ENCODE measurements at regions not wholly inside any gene's neighbourhood (a gene's known extent, or its start where the extent isn't known, plus 50 kb on each side); places are given as distances from the start of the nearest gene placed in this dataset.

DNA sequence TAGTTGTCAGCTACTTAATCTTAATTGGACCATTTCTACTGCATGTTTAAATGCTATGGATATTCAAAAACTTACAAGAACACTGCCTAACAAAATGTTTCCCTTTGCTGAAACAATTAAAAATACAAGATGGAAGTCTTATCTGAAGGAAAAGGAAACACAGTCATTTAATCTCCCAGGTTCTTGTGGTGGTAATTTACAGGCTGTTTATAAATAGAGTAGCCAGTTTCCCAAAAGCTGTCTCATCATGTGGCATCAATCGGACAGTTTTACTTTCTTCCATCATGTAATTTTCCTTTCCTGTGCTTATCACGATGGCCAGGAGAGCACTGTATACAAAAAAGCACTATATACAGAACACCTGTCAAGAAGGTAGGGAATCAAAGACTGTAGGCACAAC, 368.1 kb downstream of the ZEB2 start:
- no peak for DNase-seq

DNA sequence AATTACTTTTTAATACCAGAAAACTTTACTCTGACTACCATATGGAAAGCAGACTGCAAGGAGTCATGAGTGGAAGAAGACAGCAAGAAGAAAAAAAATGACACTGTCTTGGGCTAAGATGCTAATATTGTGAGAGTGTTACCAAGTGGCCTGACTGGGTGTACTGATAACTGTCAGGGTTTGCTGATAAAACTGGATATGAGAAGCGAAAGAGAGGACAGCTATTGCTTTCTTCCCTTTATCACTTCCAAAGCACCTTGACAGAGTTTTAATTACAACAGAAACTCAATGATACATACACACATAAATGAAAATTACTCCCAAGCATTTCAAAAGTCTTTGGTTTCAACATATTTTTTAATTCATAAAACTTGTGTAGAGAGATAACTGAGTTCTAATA, 368.5 kb downstream of the ZEB2 start:
- DNase-seq: no peak

DNA sequence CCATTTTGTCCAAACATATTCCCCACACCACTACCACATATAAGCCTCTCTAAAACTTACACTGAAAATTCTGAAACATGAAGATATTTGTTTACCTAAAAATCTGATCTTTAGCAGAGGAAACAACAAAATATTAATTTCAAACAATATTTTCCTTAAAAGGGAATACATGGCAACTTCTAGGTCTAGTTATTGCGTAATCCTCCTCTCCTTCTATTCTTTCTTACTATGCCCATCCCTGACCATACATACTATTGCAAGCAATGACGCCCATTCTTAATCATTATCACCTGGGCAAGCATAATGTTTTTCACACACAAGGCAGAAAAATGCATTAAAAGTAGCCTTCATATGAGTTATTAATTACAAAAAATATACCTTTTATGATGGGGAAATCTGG, 372.6 kb downstream of the ZEB2 start:
- DNase-seq: no peak

DNA sequence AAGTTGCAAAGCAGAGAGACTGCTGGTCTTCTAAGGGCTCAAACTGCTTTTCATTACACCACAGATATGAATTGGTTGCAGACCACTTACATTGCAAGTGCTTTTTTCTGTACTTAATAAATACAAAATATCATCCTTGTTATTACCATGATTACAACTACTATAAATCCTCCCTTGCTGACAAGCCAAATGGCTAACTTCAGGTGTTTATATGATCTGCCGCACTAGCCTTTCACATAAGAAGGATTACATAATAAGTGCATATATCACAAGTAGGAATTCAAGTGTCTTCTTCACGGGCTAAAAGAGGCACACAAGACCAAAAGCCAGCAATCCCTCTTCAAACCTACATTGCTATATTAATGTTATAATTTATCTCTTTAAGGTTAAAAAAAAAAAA, 373.0 kb downstream of the ZEB2 start:
- DNase-seq: no peak

DNA sequence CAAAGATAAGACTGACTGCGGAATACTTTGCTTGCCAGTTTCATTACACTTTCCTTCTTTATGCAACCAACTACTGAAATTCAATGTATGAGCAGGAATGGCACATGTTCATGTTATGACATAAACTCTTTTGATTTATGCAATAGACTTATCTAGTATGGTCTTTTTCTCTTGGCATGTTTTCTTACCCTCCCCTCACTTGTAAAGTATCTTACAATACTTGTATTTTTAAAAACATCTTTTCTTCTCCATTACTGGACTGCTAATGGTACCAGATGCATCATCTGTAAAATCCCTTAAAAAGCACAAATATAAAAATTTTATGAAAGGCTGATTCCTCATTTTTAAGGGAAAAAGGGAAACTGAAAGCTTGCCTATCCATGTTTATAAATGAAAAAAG, 373.8 kb downstream of the ZEB2 start:
- no peak for DNase-seq

DNA sequence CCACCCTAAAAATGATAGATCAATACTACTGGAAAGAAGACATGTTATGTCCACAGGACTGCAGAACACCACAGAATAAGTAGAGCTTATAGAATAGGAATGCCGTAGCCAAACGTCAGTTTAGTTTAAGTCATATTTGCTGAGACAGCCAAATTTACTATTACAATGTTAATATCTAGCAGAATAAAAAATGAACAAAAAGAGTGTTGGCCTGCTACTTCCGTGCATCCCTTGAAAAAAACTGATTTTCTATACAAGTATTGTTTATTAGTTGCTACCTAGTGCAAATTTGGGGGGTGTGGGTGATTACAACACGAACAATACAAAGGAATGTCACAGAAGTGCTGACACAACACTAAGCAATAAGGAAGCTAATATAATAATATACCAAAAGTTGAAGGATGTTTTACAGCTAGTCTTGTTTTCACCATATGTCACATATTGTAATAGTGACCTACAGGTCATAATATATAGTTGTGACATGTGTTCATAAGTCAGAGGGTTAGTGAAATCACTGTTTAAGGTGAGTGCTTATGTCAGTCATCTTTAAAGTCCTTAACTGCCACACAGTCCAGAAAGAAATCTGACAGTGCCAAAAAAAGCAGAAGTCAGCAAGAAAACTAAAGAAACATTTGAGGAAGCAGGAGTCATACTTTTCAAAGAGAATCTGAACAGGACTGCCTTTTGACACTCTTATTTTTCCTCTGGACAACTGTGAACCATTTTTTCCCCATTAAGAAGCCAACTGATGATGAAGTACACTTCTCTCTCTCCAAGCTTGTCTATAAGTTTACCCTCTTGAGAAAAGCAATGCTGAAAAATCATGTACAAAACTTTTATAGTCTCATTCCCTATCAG, 376.4 kb downstream of the ZEB2 start:
- no peak for DNase-seq

DNA sequence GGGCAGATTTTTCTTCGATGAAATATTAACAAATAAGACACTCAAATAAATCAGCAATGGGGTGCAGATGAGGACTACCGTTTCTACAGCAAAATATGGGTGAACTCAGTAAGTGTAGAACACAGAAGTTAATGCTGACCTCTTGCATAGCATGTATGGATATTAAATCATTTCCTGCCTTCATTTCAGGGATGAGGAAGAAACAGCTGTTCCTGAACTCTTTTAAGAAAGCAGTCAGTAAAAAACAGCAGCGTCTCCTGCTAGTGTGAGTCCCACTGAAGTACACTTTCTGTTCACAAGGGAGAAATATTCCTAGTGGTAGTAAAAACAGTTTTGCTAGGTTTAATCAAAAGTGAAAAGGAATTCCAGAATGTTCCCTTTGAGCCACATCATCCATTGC, 379.0 kb downstream of the ZEB2 start:
- DNase-seq: no peak

DNA sequence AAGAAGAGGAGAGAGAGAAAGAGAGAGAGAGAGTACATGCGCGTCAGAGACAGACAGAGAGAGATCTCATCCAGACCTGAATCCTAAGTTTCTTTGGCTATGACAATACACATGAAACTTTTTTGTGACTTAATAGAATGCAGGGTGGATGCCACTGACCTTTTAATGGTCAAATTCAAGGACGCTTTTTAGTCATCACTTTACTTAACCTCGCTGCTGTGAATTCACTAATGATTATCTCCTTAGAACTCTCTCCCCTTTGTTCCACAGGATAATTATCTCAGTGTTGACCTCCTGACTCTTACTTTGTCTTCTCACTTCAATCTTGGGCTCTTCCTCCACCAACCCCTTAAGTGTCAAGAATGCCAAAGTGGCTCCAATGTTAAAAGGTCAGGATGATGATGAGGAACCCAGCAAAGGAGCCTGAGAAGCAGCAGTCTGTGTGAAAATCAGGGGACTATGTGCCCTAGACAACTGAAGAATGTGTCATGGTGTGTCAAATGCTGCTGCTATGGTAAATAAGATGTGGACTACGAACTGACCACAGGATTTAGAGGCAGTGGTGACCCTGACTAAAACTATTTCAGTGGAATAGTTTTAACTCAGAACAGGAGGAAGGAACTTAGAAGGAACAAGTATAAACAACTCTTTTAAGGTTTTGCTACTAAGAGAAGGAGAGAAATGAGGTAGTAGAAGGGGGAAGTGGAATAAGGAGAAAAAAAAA, 382.1 kb downstream of the ZEB2 start:
- peak; percentile 83 for DNase-seq

DNA sequence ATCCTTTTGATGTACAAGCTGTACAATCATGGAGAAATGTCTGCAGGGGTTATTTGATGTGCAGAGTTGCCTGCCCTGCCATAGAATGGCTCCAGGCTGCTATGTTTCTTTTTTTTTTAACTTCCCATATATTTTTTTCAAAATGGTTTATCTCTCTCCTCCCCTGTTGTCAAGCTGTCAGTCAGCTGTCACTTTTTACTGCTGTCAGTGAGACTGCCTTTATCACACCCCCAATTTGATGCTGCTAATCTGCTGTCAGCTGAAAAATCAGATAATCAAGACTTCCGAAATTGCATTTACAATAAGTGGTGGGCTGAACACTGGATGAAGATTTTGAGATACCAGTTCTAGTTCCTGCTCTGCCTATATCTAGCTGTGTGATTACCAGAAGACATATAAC, 382.6 kb downstream of the ZEB2 start:
- DNase-seq: no peak

DNA sequence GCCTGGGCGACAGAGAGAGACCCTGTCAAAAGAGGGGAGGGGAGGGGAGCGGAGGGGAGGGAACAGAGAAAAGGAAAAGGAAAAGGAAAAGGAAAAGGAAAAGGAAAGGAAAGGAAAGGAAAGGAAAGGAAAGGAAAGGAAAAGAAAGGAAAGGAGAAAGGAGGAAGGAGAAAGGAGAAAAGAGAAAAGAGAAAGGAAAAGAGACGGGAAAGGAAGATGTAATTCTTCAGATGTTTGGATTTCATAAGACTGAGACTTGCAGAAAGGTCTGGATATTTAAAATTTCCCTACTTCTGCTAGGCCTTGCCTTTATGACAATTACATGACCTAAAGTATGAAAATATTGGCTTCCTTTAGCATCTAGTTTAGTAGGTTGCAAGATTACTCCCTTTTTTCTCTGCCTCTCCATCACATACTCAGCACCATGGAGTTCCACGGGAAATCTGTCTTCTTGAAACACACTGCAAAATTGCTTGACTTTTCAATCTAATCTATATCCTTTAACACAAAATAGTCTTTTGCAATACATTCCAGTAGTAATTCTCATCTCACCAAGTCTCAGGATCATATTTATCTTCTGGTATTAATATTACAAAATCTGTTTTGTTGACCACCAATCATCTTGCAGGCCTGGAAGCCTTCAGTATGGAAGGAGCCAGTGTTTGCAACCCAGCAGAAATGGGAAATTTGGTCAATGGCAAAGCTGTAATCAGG, 383.5 kb downstream of the ZEB2 start:
- DNase-seq: peak; percentile 39

DNA sequence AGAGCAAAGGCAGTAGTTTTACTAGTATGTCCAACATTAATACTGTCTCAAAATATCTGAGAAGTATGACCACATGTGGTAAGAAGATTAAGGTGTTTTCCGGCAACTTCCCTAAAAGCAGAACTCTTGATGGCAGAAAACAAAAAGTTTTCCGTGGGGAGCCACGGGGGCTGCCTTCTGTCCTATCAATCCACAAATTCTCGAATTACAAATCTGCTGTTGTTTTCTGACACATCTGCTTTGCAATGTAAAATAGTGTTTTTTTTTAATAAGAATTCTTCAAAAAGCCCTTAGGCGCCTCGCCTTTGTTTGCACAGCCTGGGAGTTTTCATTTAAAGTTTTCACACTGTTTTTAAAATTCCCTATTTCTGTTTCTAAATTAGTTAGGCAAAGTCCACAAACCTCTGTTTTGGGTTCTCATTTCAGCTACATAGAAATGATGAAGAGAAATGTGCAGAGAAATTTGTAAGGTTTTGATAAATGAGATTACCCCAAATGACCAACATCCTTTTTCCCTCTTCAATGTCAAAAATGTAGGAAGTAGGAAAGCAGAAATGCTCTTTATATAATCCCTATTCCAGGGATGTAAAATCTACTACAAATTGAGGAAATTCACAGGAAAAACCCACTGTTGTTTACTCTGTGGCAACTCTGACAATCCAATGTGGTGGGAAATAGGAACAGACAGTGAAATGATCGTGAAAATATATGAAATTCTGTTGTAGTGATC, 385.8 kb downstream of the ZEB2 start:
- DNase-seq: no peak

DNA sequence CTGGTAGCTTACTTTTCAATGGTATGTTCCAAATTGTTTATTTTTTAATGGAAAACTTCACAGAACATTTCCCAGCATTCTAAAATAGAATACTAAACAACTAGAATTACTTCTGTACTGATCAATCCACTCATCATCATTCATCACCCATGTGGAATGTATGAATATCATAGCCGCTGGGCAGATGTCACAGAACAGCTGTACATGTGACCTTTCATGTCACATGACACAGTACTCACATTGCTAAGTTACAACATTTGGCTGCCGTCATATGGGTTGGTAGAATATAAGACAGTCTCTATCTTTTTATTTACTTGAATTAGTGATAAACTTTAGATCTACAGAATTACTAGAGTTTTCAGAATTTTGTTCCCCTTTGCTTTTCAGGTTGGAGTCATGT, 387.6 kb downstream of the ZEB2 start:
- DNase-seq: peak; percentile 99

DNA sequence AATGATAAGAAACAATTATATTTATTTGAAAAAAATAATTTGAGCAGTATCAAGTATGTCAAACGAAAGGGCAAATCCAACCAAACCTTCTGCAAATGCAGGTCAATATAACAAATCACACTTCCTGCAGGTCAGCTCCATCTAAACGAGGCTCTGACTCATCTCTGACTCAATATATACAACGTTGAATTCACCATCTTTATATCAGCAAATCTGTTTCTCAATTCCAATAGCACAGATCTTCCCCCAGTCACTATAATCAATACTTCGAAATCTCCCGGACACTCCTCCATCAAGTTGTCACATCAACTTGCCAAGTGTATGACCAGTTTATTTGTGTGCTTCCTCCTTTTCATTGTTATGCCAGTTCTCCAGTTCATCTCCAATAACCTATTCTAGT, 388.9 kb downstream of the ZEB2 start:
- peak; percentile 89 for DNase-seq

DNA sequence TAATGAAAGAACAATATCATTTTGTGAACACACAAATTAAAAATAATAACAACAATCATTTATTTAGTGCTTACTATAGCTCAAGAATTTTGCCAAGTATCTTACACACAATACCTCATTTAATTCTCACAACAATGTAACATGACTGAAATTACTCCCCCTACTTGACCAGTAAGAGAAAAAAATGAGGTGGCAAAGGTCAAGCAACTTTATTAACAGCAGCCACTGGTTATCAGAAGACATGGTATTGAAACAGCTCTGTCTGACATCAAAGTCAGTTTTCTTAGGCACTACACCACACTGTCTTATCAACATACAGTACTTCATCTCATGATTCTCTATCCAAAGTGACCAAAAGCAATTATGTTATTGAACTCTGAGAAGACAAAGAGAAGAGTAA, 389.4 kb downstream of the ZEB2 start:
- DNase-seq: no peak

DNA sequence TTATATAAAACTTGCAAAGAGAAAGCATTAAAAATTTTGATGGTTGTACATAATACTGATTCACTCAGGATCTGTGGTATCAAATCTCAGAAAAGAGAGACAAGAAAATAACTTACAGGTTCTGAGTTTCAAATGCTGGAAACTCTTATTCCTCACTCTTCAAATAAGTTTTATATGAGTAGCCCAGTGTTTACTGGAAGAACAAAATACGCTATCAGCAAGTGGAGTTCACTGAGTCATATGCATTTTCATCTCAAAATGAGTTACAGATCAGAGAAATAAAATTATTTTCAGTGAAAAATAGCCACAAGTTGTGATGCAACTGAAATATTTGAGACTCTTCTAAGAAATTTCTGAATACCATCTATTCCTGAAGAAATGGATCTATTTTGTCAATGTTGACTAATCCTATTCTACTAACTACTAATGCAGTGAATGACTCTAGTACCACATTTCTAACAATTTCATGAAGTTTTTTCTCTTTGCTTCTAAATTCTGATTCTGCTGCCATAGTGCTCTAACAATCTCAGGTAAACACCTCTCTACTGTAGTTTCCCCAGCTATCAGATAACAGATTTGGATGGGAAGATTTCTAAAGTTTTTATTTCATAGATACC, 391.7 kb downstream of the ZEB2 start:
- DNase-seq: no peak

DNA sequence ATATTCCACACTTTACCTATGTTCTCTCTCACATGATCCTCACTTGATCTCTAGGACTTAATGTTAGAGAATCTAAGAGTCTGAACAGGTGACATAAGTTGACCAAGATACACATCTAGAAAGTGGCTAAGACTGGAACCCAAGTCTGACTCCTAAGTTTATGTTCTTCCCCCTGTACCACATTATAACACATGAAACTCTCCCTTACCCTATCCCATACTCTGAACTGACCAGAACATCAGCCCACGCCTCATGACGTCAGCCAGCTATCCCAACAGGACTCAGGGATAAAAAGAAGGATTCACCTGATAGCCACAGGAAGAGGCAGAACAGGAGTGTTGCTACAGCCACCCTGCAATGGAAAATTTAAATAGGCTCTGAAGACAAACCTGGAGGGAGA, 392.2 kb downstream of the ZEB2 start:
- no peak for DNase-seq

DNA sequence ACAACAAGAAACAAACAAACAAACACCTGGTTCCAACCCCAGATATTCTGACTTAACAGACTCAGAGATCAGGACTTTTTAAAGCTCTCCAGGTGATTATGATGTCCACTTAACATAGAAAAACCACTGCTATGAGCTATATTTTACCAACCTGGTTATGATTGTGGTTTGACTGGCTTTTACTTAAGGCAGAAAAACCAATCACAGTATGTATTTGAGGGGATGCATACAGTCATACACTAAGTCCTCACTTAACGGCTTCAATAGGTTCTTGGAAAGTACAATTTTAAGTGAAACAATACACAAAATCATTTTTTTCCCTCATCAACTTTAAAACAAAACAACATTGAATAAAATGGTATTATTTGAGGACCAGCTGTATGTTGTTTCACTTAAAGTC, 393.6 kb downstream of the ZEB2 start:
- DNase-seq: no peak

DNA sequence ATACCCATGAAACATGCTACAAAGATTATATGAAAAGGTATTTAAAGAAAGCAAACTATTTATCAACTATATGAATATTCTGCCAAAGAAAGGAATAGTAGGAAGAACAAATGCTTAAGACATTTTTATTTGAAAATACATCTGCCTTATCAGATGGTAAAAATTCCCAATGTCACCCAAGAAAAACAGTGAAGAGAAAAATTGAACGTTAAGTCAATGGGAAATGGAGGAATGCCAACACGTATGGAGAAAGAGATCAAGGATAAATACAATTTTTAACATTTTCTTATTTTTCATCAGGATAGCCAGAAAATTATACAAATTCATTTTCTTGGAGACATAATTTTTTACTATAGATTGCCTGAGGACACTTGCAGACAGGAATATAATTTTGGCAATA, 394.2 kb downstream of the ZEB2 start:
- DNase-seq: no peak

DNA sequence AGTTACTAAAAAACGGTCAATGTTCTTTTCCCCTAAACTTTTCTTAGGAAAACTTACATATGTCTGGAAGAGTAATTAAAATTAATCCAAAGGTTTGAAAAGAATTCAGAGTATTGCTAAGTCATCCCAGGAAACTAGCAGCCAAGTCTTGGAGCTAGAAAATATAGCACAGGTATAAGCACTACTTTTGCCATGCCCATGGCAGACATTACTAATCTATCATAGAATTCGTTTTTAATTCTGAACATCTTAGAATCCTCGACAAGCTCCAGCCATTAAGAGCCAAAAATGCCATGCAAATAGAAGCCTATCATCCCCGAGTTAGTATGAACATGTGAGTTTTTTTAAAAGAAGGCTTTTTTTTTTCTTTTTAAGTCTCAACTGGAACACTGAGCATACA, 395.0 kb downstream of the ZEB2 start:
- no peak for DNase-seq

DNA sequence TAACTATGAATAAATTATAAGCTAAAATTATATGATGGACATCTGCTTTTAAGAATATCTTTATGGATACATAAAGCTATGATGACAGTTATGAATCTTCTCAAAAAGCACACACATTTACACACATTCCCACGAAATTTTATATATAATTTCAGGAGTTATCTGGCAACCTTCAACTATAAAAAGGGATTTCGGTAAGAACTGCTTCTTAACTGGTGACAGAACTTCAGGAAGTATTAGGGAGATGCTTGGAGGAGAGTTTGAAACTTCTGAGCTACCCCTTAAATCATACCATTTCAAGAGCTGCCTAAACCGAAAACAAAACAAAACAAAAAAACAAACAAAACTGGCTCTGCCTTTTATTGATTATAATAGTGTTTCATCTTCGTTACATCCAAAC, 399.4 kb downstream of the ZEB2 start:
- DNase-seq: no peak

DNA sequence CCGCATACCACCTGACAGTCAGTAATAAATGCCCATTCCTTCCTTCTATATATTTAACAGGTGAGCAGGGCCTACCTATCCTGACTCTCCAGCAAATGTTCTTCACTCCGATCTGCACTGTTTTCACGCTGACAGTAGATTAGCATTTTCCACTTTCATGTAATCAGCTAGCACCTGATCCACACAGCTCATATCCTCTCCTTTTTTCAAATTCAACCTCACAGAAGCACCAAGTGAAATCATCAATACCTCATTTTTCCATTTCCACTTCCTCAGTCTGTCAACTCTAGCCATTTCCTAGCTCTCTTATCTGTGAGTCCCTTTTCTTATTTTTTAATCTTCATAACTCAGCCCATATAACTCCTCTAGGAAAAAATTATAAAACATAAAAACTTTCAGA, 402.8 kb downstream of the ZEB2 start:
- no peak for DNase-seq

DNA sequence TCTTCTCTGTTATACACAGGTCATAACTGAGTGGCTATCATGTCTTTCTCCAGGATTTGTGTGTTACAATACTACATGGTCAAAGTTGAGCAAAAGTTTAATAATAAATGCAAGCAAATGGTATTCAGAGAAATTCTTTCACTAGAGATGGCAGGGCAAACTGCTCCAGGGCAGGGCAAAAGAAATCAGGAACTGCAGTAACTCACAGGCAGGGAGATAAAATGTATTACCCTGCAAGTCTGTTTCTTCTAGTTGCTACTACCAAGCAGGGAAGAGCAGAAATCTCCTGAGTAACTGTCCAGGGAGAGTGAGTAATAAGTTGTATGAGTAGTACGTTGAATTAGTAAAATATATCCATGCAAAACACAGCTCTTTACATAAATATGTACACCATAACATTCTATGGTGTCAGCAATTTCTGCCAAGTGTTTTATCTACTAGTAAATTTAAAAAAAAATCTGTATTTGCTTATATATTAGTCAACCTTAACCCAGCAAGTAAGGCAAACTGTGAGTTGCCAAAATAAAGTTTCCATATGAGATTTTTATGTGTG, 404.1 kb downstream of the ZEB2 start:
- DNase-seq: peak; percentile 60

Measured in HCEC 1CT (cell line).